GM12865 (cell line): ENCODE measurements at regions not wholly inside any gene's neighbourhood (a gene's known extent, or its start where the extent isn't known, plus 50 kb on each side); places are given as distances from the start of the nearest gene placed in this dataset.
"Not testable (repeated sequence)": the region's sequence is repeated elsewhere in the genome, so short reads cannot be mapped to it uniquely, and the experiment has no call there.

Experiments used
- DNase-seq: peaks from one replicate; pipeline ENCODE4 v3.0.0; 2010; ENCODE audit warnings: low read depth
- H3K4me3 ChIP-seq: 2 replicates; pipeline ENCODE4 v1.5.1; 2011; ENCODE audit warnings: mild to moderate bottlenecking, low read depth, low read length, control low read depth
- CTCF ChIP-seq: IDR thresholded peaks from 2 replicates; pipeline ENCODE4 v1.5.1; 2011; ENCODE audit warnings: low read length, control low read depth, low read depth, inconsistent platforms; ENCODE audit not compliant: insufficient read depth; ENCODE audit errors: missing control alignments

- no peak for TF ChIP-seq CTCF
- no peak overlapping the region for H3K4me3 ChIP-seq
- DNase-seq, result no peak
These were observed 92.5 kb downstream of the VCPKMT start for GRCh38 chr14:50023671-50024490.

GRCh38 chr14:50025073-50025472 is 91.3 kb downstream of the VCPKMT start:
- no peak for TF ChIP-seq CTCF
- H3K4me3 ChIP-seq, result no peak overlapping the region
- DNase-seq, result no peak

GRCh38 chr14:50025776-50026175 is 90.6 kb downstream of the VCPKMT start:
- no peak overlapping the region for H3K4me3 ChIP-seq
- no peak for TF ChIP-seq CTCF
- DNase-seq, result no peak

GRCh38 chr14:50026396-50026795 is 90.0 kb downstream of the VCPKMT start:
- no peak for DNase-seq
- TF ChIP-seq CTCF, result no peak
- no peak overlapping the region for H3K4me3 ChIP-seq

GRCh38 chr14:50027816-50028215 is 88.6 kb downstream of the VCPKMT start:
- TF ChIP-seq CTCF, result no peak
- H3K4me3 ChIP-seq, result no peak overlapping the region
- no peak for DNase-seq

GRCh38 chr14:50028458-50028857 is 87.9 kb downstream of the VCPKMT start:
- TF ChIP-seq CTCF, result no peak
- H3K4me3 ChIP-seq, result no peak overlapping the region
- DNase-seq, result no peak

- DNase-seq, result no peak
- TF ChIP-seq CTCF, result no peak
These were observed 86.3 kb downstream of the VCPKMT start for GRCh38 chr14:50030036-50030435.

GRCh38 chr14:50030911-50031310 is 85.5 kb downstream of the VCPKMT start:
- not testable (repeated sequence) for H3K4me3 ChIP-seq, DNase-seq

More at GRCh38 chr14:50030036-50030435, 86.3 kb downstream of the VCPKMT start:
- H3K4me3 ChIP-seq, result no peak overlapping the region
